ENCODE measurements at regions not wholly inside any gene's neighbourhood (a gene's known extent, or its start where the extent isn't known, plus 50 kb on each side); places are given as distances from the start of the nearest gene placed in this dataset.

DNA sequence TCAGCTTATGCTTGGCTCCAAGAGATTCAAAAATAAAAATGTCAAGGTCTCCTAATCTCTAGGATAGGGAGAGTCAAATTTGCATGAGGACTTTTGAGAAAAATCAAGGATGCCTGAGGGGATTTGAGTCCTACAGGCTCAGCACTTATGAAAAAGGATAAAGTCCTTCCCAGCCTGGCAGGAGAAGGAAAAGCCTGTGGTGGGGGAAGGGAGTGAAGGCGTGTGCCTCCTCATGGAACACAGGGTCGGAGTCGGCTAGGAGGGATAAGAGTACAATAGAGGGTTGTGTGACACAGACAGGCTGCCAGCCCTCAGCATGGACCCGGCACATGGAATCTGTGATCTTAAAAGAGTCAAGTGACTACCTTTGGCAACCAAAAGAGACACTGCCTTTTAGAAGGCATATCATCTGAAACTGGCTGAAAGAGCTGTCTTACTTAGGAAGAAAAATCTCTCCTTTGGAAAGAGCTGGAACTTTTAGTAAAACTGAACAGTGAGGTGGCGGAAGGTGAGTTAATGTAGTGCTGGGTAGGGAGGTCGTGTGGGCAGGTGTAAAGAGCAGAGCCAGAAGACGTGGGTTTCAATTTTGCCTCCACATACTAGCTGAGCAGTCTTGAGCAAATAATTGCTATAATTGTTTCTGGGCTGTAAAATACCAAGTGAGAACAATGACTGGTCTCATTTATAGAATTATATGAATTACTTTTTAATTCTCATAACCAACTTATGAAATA, 58.8 kb upstream of the RDX start:
- H3K9me2 ChIP-seq (ENCODE audit: insufficient read depth): no peaks in the 10 kb centered on the region
- H3K36me3 ChIP-seq (ENCODE audit: insufficient read depth): no peaks in the 10 kb centered on the region
- peaks cover 12% of the 10 kb centered on the region; the same call in 1 of the 2 replicates for H3K4me1 ChIP-seq (ENCODE audit: insufficient read depth)
- Mint-ChIP-seq H3K9me3 (peaks cover 3% of the 10 kb centered on the region; the same call in 1 of the 3 replicates), H3K4me3 (no peak overlapping the region), H3K36me3 (ENCODE audit: low read depth) (no peaks in the 10 kb centered on the region), H3K4me1 (peaks cover 10% of the 10 kb centered on the region), H3K27ac (no peak overlapping the region), H3K27me3 (ENCODE audit: insufficient read depth, low read depth, poor library complexity) (peaks cover 1% of the 10 kb centered on the region)
- H3K27ac ChIP-seq (ENCODE audit: low read depth): no peak overlapping the region
- ATAC-seq (peak; percentile 82), DNase-seq (ENCODE audit: low spot score) (peak; percentile 25)
- H3K79me2 ChIP-seq (replicated peaks; ENCODE audit: insufficient read depth): no peaks in the 10 kb centered on the region
- no peak overlapping the region for H3K4me2 ChIP-seq
- H3F3A ChIP-seq (replicated peaks; ENCODE audit: low read depth): no peaks in the 10 kb centered on the region
- H3K4me3 ChIP-seq: no peak overlapping the region
- no peaks in the 10 kb centered on the region for H3K27me3 ChIP-seq (ENCODE audit: insufficient read depth)
- peak overlapping the region; percentile 64; the same call in 1 of the 2 replicates for H2AFZ ChIP-seq
- no peak for TF ChIP-seq STAT1 (IDR thresholded peaks at IDR 0.05; ENCODE audit: unreplicated experiment)
- TF ChIP-seq POLR2AphosphoS5 (IDR thresholded peaks at IDR 0.05; ENCODE audit: low read depth): no peak
- TF ChIP-seq, protein P1, sequence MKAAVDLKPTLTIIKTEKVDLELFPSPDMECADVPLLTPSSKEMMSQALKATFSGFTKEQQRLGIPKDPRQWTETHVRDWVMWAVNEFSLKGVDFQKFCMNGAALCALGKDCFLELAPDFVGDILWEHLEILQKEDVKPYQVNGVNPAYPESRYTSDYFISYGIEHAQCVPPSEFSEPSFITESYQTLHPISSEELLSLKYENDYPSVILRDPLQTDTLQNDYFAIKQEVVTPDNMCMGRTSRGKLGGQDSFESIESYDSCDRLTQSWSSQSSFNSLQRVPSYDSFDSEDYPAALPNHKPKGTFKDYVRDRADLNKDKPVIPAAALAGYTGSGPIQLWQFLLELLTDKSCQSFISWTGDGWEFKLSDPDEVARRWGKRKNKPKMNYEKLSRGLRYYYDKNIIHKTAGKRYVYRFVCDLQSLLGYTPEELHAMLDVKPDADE (IDR thresholded peaks at IDR 0.05): no peak
- TF ChIP-seq EZH2 (IDR thresholded peaks at IDR 0.05; ENCODE audit: low read depth, unreplicated experiment): no peak
- TF ChIP-seq ZNF114 (CRISPR knock-in tag; IDR thresholded peaks at IDR 0.05): no peak
- TF ChIP-seq, protein P2, sequence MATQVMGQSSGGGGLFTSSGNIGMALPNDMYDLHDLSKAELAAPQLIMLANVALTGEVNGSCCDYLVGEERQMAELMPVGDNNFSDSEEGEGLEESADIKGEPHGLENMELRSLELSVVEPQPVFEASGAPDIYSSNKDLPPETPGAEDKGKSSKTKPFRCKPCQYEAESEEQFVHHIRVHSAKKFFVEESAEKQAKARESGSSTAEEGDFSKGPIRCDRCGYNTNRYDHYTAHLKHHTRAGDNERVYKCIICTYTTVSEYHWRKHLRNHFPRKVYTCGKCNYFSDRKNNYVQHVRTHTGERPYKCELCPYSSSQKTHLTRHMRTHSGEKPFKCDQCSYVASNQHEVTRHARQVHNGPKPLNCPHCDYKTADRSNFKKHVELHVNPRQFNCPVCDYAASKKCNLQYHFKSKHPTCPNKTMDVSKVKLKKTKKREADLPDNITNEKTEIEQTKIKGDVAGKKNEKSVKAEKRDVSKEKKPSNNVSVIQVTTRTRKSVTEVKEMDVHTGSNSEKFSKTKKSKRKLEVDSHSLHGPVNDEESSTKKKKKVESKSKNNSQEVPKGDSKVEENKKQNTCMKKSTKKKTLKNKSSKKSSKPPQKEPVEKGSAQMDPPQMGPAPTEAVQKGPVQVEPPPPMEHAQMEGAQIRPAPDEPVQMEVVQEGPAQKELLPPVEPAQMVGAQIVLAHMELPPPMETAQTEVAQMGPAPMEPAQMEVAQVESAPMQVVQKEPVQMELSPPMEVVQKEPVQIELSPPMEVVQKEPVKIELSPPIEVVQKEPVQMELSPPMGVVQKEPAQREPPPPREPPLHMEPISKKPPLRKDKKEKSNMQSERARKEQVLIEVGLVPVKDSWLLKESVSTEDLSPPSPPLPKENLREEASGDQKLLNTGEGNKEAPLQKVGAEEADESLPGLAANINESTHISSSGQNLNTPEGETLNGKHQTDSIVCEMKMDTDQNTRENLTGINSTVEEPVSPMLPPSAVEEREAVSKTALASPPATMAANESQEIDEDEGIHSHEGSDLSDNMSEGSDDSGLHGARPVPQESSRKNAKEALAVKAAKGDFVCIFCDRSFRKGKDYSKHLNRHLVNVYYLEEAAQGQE (IDR thresholded peaks at IDR 0.05; ENCODE audit: unreplicated experiment): no peak
- TF ChIP-seq, protein P3, sequence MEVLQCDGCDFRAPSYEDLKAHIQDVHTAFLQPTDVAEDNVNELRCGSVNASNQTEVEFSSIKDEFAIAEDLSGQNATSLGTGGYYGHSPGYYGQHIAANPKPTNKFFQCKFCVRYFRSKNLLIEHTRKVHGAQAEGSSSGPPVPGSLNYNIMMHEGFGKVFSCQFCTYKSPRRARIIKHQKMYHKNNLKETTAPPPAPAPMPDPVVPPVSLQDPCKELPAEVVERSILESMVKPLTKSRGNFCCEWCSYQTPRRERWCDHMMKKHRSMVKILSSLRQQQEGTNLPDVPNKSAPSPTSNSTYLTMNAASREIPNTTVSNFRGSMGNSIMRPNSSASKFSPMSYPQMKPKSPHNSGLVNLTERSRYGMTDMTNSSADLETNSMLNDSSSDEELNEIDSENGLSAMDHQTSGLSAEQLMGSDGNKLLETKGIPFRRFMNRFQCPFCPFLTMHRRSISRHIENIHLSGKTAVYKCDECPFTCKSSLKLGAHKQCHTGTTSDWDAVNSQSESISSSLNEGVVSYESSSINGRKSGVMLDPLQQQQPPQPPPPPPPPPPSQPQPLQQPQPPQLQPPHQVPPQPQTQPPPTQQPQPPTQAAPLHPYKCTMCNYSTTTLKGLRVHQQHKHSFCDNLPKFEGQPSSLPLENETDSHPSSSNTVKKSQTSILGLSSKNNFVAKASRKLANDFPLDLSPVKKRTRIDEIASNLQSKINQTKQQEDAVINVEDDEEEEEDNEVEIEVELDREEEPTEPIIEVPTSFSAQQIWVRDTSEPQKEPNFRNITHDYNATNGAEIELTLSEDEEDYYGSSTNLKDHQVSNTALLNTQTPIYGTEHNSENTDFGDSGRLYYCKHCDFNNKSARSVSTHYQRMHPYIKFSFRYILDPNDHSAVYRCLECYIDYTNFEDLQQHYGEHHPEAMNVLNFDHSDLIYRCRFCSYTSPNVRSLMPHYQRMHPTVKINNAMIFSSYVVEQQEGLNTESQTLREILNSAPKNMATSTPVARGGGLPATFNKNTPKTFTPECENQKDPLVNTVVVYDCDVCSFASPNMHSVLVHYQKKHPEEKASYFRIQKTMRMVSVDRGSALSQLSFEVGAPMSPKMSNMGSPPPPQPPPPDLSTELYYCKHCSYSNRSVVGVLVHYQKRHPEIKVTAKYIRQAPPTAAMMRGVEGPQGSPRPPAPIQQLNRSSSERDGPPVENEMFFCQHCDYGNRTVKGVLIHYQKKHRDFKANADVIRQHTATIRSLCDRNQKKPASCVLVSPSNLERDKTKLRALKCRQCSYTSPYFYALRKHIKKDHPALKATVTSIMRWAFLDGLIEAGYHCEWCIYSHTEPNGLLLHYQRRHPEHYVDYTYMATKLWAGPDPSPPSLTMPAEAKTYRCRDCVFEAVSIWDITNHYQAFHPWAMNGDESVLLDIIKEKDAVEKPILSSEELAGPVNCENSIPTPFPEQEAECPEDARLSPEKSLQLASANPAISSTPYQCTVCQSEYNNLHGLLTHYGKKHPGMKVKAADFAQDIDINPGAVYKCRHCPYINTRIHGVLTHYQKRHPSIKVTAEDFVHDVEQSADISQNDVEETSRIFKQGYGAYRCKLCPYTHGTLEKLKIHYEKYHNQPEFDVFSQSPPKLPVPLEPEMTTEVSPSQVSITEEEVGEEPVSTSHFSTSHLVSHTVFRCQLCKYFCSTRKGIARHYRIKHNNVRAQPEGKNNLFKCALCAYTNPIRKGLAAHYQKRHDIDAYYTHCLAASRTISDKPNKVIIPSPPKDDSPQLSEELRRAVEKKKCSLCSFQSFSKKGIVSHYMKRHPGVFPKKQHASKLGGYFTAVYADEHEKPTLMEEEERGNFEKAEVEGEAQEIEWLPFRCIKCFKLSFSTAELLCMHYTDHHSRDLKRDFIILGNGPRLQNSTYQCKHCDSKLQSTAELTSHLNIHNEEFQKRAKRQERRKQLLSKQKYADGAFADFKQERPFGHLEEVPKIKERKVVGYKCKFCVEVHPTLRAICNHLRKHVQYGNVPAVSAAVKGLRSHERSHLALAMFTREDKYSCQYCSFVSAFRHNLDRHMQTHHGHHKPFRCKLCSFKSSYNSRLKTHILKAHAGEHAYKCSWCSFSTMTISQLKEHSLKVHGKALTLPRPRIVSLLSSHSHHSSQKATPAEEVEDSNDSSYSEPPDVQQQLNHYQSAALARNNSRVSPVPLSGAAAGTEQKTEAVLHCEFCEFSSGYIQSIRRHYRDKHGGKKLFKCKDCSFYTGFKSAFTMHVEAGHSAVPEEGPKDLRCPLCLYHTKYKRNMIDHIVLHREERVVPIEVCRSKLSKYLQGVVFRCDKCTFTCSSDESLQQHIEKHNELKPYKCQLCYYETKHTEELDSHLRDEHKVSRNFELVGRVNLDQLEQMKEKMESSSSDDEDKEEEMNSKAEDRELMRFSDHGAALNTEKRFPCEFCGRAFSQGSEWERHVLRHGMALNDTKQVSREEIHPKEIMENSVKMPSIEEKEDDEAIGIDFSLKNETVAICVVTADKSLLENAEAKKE (CRISPR knock-in tag; IDR thresholded peaks at IDR 0.05): no peak
- TF ChIP-seq JUNB (IDR thresholded peaks at IDR 0.05; ENCODE audit: unreplicated experiment): no peak
- TF ChIP-seq EZH2phosphoT487 (IDR thresholded peaks at IDR 0.05; ENCODE audit: unreplicated experiment): no peak
- TF ChIP-seq NANOG (IDR thresholded peaks at IDR 0.05; ENCODE audit: borderline replicate concordance): no peak
- TF ChIP-seq ZNF331 (CRISPR knock-in tag; IDR thresholded peaks at IDR 0.05; ENCODE audit: low read depth): no peak
- TF ChIP-seq, protein P4, sequence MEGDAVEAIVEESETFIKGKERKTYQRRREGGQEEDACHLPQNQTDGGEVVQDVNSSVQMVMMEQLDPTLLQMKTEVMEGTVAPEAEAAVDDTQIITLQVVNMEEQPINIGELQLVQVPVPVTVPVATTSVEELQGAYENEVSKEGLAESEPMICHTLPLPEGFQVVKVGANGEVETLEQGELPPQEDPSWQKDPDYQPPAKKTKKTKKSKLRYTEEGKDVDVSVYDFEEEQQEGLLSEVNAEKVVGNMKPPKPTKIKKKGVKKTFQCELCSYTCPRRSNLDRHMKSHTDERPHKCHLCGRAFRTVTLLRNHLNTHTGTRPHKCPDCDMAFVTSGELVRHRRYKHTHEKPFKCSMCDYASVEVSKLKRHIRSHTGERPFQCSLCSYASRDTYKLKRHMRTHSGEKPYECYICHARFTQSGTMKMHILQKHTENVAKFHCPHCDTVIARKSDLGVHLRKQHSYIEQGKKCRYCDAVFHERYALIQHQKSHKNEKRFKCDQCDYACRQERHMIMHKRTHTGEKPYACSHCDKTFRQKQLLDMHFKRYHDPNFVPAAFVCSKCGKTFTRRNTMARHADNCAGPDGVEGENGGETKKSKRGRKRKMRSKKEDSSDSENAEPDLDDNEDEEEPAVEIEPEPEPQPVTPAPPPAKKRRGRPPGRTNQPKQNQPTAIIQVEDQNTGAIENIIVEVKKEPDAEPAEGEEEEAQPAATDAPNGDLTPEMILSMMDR (conservative IDR thresholded peaks at IDR 0.05; ENCODE audit: low read depth in 2 of 2): no peak
- TF ChIP-seq CREB1 (CRISPR knock-in tag; IDR thresholded peaks at IDR 0.05; ENCODE audit: low read depth): no peak
- H4K20me1 ChIP-seq (replicated peaks; ENCODE audit: insufficient read depth): no peaks in the 10 kb centered on the region
